Duodenal mucosa (tissue), 2 donors: ENCODE measurements at regions not wholly inside any gene's neighbourhood (a gene's known extent, or its start where the extent isn't known, plus 50 kb on each side); places are given as distances from the start of the nearest gene placed in this dataset.

Experiments
- H3K27ac ChIP-seq: one replicate; pipeline ENCODE4 v1.7.0; 2013; ENCODE audit warnings: low read depth, low read length
- H3K27me3 ChIP-seq, 2 donors: one replicate each; pipeline ENCODE4 v1.7.0; 2013; ENCODE audit warnings: low read length in 2 of 2, control low read depth in 1 of 2; ENCODE audit not compliant: insufficient read depth in 2 of 2, control insufficient read depth in 1 of 2
- H3K36me3 ChIP-seq, 2 donors: one replicate each; pipeline ENCODE4 v1.7.0; 2013; ENCODE audit warnings: low read length in 2 of 2, control low read depth in 1 of 2; ENCODE audit not compliant: insufficient read depth in 2 of 2, control insufficient read depth in 1 of 2
- H3K4me1 ChIP-seq, 2 donors: one replicate each; pipeline ENCODE4 v1.7.0; 2013; ENCODE audit warnings: low read length in 2 of 2, control low read depth in 1 of 2; ENCODE audit not compliant: insufficient read depth in 2 of 2, control insufficient read depth in 1 of 2
- H3K4me3 ChIP-seq, 2 donors: one replicate each; pipeline ENCODE4 v1.7.0; 2013; ENCODE audit warnings: low read length in 2 of 2, low read depth in 1 of 2
- H3K9ac ChIP-seq, 2 donors: one replicate each; pipeline ENCODE4 v1.7.0; 2013; ENCODE audit warnings: low read length in 2 of 2, low read depth in 1 of 2
- H3K9me3 ChIP-seq, 2 donors: one replicate each; pipeline ENCODE4 v1.7.0; 2013; ENCODE audit warnings: low read length in 2 of 2, control low read depth in 1 of 2; ENCODE audit not compliant: control insufficient read depth in 1 of 2

DNA sequence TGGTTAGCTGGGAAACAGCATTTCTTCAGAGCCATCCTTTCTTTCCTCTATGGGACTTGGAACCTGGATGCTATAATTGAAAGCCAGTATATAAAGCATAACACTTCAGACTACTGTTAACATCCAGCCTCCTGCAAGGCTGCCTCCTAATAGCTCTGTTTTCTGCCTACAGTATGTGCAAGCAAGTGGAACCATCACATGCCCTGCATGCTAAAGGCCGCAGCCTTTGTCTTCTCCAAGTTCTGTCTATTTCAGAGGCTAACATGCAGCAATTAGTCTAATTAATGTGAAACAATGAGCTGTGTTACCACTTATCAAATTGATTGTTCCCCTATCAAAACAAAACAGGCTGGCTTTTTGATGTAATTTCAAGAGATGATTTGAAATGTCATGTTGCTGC lies 82.7 kb upstream of the ESRRG start:
- Histone ChIP-seq H3K27me3 (no peaks in the 10 kb centered on the region), H3K4me1 (no peaks in the 10 kb centered on the region), H3K4me3 (no peak overlapping the region), H3K27ac (no peak overlapping the region), H3K9me3 (no peaks in the 10 kb centered on the region), H3K9ac (no peak overlapping the region), H3K36me3 (no peaks in the 10 kb centered on the region)

DNA sequence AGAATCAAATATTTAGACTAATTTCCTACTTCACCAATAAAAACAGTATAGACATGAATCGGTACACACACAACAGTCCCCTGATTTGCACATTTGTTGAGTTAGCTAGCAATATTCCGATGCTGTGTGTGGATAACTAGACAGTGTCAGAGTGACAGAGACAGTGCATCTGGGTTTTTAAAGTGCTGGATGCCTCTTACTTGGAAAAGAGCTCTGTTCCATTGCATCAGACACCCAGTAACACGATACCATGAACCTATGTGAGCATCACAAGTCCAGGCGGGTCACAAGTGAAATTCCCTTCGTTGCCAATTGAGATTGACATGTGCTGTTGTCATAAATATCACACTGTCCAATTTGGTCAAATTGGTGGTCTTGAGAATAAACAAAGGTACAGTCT lies 82.0 kb upstream of the ESRRG start:
- H3K4me3 ChIP-seq, result no peak overlapping the region
- no peak overlapping the region for H3K9ac ChIP-seq
- H3K4me1 ChIP-seq, result no peaks in the 10 kb centered on the region
- no peaks in the 10 kb centered on the region for H3K27me3 ChIP-seq
- H3K27ac ChIP-seq, result no peak overlapping the region
- no peaks in the 10 kb centered on the region for H3K9me3 ChIP-seq
- no peaks in the 10 kb centered on the region for H3K36me3 ChIP-seq

DNA sequence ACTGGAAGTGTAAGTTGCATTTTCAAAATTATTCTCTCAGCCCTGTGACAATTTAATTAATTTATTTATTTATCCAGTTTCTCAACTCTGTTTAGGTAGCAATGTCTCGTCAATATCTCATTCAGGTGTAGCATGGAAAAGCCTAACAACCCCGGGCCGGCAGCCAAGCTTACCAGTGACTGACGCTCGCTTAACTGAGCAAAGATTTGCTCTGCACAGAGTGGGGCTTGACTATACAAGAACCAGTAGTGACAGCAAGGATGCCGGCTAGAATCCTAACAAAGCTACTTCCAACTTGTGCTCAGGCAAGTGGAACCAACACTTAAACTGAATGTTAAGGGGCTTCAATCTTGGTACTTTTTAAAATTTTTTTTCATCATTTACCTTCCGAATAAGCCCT lies 80.9 kb upstream of the ESRRG start:
- Histone ChIP-seq H3K9ac (no peak overlapping the region), H3K4me1 (no peaks in the 10 kb centered on the region), H3K36me3 (no peaks in the 10 kb centered on the region), H3K27me3 (no peaks in the 10 kb centered on the region), H3K9me3 (no peaks in the 10 kb centered on the region), H3K27ac (no peak overlapping the region), H3K4me3 (no peak overlapping the region)

DNA sequence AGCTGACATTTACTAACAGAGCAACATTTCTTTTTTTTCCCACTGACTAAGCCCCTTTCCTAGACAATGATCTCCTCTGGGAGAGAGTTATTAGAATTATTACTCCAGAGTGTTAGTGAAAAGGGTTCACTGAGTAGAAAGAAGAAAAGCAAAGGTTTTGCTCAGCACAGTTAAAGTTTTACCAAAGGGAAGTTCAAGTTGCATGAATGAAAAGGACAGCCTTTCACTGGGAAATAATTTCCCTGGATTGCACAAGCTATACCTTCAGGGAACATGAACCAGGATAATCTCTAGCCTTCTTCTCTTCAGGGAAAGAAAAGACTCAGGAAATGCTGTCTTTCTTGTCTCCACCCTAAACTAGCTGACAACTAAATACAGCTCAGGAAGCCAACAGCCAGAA lies 71.4 kb upstream of the ESRRG start:
- Histone ChIP-seq H3K9me3 (no peaks in the 10 kb centered on the region), H3K4me1 (no peaks in the 10 kb centered on the region), H3K4me3 (no peak overlapping the region), H3K9ac (no peak overlapping the region), H3K36me3 (no peaks in the 10 kb centered on the region), H3K27me3 (no peaks in the 10 kb centered on the region), H3K27ac (no peak overlapping the region)

DNA sequence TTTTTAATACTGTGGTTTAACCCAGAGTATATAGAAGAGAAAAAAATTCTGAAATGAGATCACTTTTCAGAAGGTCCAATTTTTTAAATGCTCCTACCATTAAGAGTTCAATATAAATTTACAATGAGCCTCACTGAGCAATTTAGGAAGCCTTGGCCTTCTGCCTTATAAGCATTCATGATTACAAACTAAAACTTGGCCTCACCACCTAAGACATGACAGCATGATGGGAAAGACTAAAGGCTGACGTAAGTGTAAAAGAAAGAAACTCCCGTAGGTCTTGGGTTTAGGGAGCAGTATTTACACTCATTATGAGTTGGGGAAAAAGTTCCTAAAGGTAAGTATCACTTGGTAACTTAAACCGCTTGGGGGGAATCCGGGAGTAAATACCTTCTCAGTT lies 70.7 kb upstream of the ESRRG start:
- H3K9ac ChIP-seq, result no peak overlapping the region
- H3K4me1 ChIP-seq, result no peaks in the 10 kb centered on the region
- H3K27ac ChIP-seq, result no peak overlapping the region
- H3K9me3 ChIP-seq, result no peaks in the 10 kb centered on the region
- no peaks in the 10 kb centered on the region for H3K27me3 ChIP-seq
- H3K4me3 ChIP-seq, result no peak overlapping the region
- no peaks in the 10 kb centered on the region for H3K36me3 ChIP-seq

DNA sequence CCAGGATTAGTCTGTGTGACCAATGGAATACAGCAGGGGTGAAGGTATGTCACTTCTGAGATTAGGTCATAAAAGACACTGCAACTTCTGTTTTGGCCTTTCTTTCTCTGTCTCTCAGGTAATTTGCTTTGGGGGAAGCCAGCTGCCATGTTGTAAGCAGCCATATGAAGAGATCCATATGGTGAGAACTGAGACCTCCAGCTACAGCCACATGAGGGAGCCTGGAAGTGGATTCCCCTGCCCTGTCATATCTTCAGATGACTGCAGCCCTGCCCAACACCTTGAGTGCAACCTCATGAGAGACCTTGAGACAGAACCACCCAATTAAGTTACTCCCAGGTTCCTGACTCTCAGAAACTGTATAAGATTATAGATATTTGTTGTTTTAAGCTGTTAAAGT lies 70.1 kb upstream of the ESRRG start:
- Histone ChIP-seq H3K9me3 (no peaks in the 10 kb centered on the region), H3K9ac (no peak overlapping the region), H3K4me1 (no peaks in the 10 kb centered on the region), H3K27ac (no peak overlapping the region), H3K4me3 (no peak overlapping the region), H3K36me3 (no peaks in the 10 kb centered on the region), H3K27me3 (no peaks in the 10 kb centered on the region)

DNA sequence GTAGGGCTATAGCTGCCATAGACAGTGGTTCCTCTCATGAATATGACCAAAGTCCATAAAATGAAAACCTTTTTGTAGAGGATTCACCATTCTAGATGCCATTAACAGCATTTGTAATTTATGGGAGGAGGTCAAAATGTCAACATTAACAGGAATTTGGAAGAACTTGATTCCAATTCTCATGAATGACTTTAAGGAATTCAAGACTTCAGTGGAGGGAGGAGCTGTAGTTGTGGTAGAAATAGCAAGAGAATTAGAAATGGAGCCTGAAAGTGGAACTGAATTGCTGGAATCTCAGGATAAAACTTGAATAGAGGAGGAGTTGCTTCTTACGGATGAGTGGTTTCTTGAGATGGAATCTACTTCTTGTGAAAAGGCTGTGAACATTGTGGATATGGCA lies 65.4 kb upstream of the ESRRG start:
- H3K36me3 ChIP-seq, result no peaks in the 10 kb centered on the region
- H3K27me3 ChIP-seq, result no peaks in the 10 kb centered on the region
- H3K9me3 ChIP-seq, result no peaks in the 10 kb centered on the region
- H3K4me3 ChIP-seq, result no peak overlapping the region
- no peak overlapping the region for H3K9ac ChIP-seq
- H3K27ac ChIP-seq, result no peak overlapping the region
- H3K4me1 ChIP-seq, result no peaks in the 10 kb centered on the region

DNA sequence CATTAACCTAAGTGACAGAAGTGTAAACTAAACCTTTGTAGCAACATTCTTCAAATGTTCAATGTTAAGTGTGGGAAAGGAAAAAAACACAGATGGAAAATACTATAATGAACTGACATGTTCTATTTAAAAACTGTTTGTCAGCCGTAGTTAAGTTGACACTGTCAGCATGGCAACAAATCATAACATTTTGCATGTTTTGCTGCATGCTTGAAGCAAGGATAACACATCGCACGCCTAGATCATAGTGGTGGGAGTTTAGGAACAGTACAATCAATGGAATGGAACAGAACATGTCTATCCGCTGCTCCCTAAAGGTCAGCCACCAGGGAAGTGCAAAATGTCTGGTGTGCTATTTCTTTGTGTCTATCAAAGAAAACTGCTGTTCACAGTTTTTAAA lies 62.5 kb upstream of the ESRRG start:
- H3K4me1 ChIP-seq, result no peaks in the 10 kb centered on the region
- no peaks in the 10 kb centered on the region for H3K36me3 ChIP-seq
- H3K27ac ChIP-seq, result no peak overlapping the region
- no peak overlapping the region for H3K9ac ChIP-seq
- no peak overlapping the region for H3K4me3 ChIP-seq
- no peaks in the 10 kb centered on the region for H3K27me3 ChIP-seq
- no peaks in the 10 kb centered on the region for H3K9me3 ChIP-seq

DNA sequence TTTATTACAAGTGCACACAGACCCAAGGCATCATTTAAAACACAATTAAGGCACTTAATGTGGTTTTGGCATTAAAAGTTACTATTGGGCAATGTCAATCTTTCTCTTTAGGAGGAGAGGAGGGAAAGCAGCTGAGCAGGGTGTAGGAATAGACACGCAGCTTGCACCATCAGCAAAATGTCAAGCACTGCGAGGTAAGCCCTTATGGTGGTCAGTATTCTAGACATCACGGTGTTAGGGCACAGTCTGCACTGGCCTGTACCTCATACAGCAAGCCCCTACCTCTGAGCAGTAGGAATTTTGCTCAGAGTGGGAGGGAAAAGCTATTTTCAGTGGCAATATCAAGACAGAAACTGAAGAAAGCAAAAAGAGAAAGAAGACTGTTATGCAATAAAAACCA lies 62.0 kb upstream of the ESRRG start:
- Histone ChIP-seq H3K4me1 (no peaks in the 10 kb centered on the region), H3K4me3 (no peak overlapping the region), H3K36me3 (no peaks in the 10 kb centered on the region), H3K9ac (no peak overlapping the region), H3K27me3 (no peaks in the 10 kb centered on the region), H3K27ac (no peak overlapping the region), H3K9me3 (no peaks in the 10 kb centered on the region)

DNA sequence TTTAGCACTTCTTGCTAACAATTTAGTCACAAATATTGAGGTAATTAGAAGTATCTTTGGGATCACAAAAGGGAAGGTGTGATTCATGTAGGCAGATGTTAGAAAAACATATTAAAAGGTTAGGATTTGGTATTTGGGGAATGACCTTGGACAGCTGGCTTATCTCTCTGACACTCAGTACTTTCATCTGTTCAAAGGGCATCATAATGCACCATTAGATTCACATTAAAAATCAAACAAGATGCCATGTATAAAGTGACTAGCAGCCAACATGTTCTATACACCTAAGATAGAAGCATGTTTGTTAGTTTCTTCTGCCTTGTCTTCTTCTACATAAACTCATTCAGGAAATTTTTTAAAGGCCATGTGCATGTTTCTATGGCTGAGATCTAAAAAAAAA lies 56.5 kb upstream of the ESRRG start:
- Histone ChIP-seq H3K27me3 (no peaks in the 10 kb centered on the region), H3K4me3 (no peak overlapping the region), H3K4me1 (no peaks in the 10 kb centered on the region), H3K9ac (no peak overlapping the region), H3K27ac (no peak overlapping the region), H3K9me3 (no peaks in the 10 kb centered on the region), H3K36me3 (no peaks in the 10 kb centered on the region)

DNA sequence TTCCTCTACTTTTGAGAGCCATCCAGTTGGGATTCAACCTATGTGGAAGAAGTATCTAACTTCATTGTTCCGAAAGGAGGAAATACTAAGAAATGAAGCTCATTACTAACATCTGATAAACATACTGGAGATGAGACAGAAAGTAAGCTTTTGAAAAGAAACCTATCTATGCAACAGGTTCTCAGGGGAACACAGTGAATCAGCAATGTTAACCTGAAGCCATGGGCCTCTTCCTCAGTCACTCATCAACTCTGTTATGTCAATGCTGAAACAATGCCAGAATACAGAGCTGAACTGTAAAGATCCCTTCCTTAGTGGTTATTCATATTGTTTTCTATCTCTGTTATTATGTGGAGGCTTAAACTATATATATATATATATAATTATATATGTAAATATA lies 55.5 kb upstream of the ESRRG start:
- Histone ChIP-seq H3K27me3 (no peaks in the 10 kb centered on the region), H3K27ac (no peak overlapping the region), H3K4me3 (no peak overlapping the region), H3K36me3 (no peaks in the 10 kb centered on the region), H3K4me1 (no peaks in the 10 kb centered on the region), H3K9ac (no peak overlapping the region), H3K9me3 (no peaks in the 10 kb centered on the region)
